T47D (cell line): ENCODE measurements at regions not wholly inside any gene's neighbourhood (a gene's known extent, or its start where the extent isn't known, plus 50 kb on each side); places are given as distances from the start of the nearest gene placed in this dataset.
"Not testable (repeated sequence)": the region's sequence is repeated elsewhere in the genome, so short reads cannot be mapped to it uniquely, and the experiment has no call there.

Experiments
- DNase-seq, 2 experiments: peaks; one replicate each; pipeline versions ENCODE4 v3.0.0 to v3.0.0-alpha.2; 2011 to 2012; ENCODE audit warnings: low read depth in 1 of 2, low spot score in 1 of 2
- JUND ChIP-seq: IDR thresholded peaks from 2 replicates; pipeline ENCODE4 v1.6.1; 2012; ENCODE audit warnings: low read depth
- in situ Hi-C: cut with HindIII; loops from 2 replicates; pipeline ENCODE4 v1.10.0; 2016; ENCODE audit warnings: low sequenced_read_pairs, low pct_unique_long_range_greater_than_20kb

GRCh38 chr1:14412235-14412634, 186.2 kb upstream of the KAZN start:
- in situ Hi-C loops = no loop called here
- no peak for DNase-seq
- TF ChIP-seq JUND = no peak

- TF ChIP-seq JUND = no peak
- no peak for DNase-seq
- in situ Hi-C loops = no loop called here
Measured at GRCh38 chr1:14413819-14414490, 184.5 kb upstream of the KAZN start.

GRCh38 chr1:14415396-14415795, 183.1 kb upstream of the KAZN start:
- DNase-seq = no peak
- TF ChIP-seq JUND = no peak
- in situ Hi-C loops = no loop called here

- in situ Hi-C loops, DNase-seq: not testable (repeated sequence)
Measured at GRCh38 chr1:14419778-14420218, 178.7 kb upstream of the KAZN start.

GRCh38 chr1:14420686-14421085, 177.8 kb upstream of the KAZN start:
- DNase-seq = no peak
- TF ChIP-seq JUND = no peak
- in situ Hi-C loops = no loop called here

GRCh38 chr1:14421295-14421976, 177.0 kb upstream of the KAZN start:
- no peak for TF ChIP-seq JUND
- DNase-seq = no peak
- in situ Hi-C loops = no loop called here

- no peak for DNase-seq
- in situ Hi-C loops = no loop called here
- TF ChIP-seq JUND = no peak
Measured at GRCh38 chr1:14421977-14422609, 176.4 kb upstream of the KAZN start.

- in situ Hi-C loops = no loop called here
- peak in 1 of 2 experiments; percentile 75 for DNase-seq
- no peak for TF ChIP-seq JUND
Measured at GRCh38 chr1:14424325-14425002, 174.0 kb upstream of the KAZN start.

- peak in 1 of 2 experiments; percentile 85 for DNase-seq
Measured at GRCh38 chr1:14426854-14427253, 171.6 kb upstream of the KAZN start.

GRCh38 chr1:14429577-14429976, 168.9 kb upstream of the KAZN start:
- in situ Hi-C loops = no loop called here
- TF ChIP-seq JUND = no peak

More at GRCh38 chr1:14426854-14427253, 171.6 kb upstream of the KAZN start:
- TF ChIP-seq JUND = no peak
- in situ Hi-C loops = no loop called here

GRCh38 chr1:14432728-14433127, 165.8 kb upstream of the KAZN start:
- DNase-seq, in situ Hi-C loops: not testable (repeated sequence)

More at GRCh38 chr1:14429577-14429976, 168.9 kb upstream of the KAZN start:
- DNase-seq = no peak

- DNase-seq = no peak
- TF ChIP-seq JUND = no peak
- in situ Hi-C loops = no loop called here
Measured at GRCh38 chr1:14435368-14436023, 163.0 kb upstream of the KAZN start.
